Psoas muscle (tissue), 7 donors: ENCODE measurements at regions not wholly inside any gene's neighbourhood (a gene's known extent, or its start where the extent isn't known, plus 50 kb on each side); places are given as distances from the start of the nearest gene placed in this dataset.

Source experiments
- ATAC-seq, 4 donors: fragments of 200-7000 bp; cut with Tn5 transposase; one replicate each; pipeline ENCODE4 v1.9.1; 2020; ENCODE audit warnings: moderate library complexity in 3 of 4, mild to moderate bottlenecking in 2 of 4
- DNase-seq, 2 donors: peaks; one replicate each; pipeline ENCODE4 v3.0.0-alpha.2; 2020
- H3K27ac ChIP-seq: fragments of 200-600 bp; one replicate; pipeline ENCODE4 v1.8.0; 2022
- H3K27me3 ChIP-seq, 3 donors: fragments of 200-600 bp in 1 of 3; one replicate each; pipeline versions ENCODE4 v1.6.1 to v1.8.0; 2013 to 2022; ENCODE audit warnings: low read length in 2 of 3, mild to moderate bottlenecking in 2 of 3, moderate library complexity in 1 of 3; ENCODE audit not compliant: insufficient read depth in 3 of 3
- H3K36me3 ChIP-seq, 2 donors: fragments of 200-600 bp in 1 of 2; one replicate each; pipeline versions ENCODE4 v1.6.1 to v1.8.0; 2013 to 2022; ENCODE audit warnings: low read depth in 1 of 2, mild to moderate bottlenecking in 1 of 2, moderate library complexity in 1 of 2; ENCODE audit not compliant: insufficient read depth in 1 of 2
- H3K4me1 ChIP-seq: fragments of 200-600 bp; one replicate; pipeline ENCODE4 v1.8.0; 2022
- H3K4me3 ChIP-seq: fragments of 200-600 bp; one replicate; pipeline ENCODE4 v1.8.0; 2022; ENCODE audit warnings: mild to moderate bottlenecking
- H3K9me3 ChIP-seq: fragments of 200-600 bp; one replicate; pipeline ENCODE4 v1.8.0; 2022
- WGBS, 3 donors: extraction: QIAGEN DNeasy Blood & Tissue Kit; methylation state at CpG; one replicate each; pipeline versions ENCODE4 v1.1.6 to v1.1.7; 2013; 5-methylcytosine and 5-hydroxymethylcytosine counted together
- intact Hi-C, 2 donors: fragments of 100-400 bp; cut with DNase I; formaldehyde crosslinking; loops; one replicate each; pipeline versions ENCODE4 v1.11.0 to v1.14.2; 2022
- TF ChIP-seq, protein P1 (sequence below): fragments of 200-600 bp; IDR thresholded peaks from one replicate; pipeline ENCODE4 v1.8.0; 2022; ENCODE audit warnings: antibody characterized with exemption
- donor health status: healthy with polysubstance abuse.
- donor health status: DM: no; HTN: no; CAD: no; lungs with moderate emphysema.
- donor health status: Bipolar disorder and iron deficiency.
- donor health status: healthy.
- donor health status: DM: yes; HTN: yes; CAD: no.
- donor health status: DM: no; HTN: no; CAD: no.
- donor health status: DM: yes; HTN: yes; CAD: no.

DNA sequence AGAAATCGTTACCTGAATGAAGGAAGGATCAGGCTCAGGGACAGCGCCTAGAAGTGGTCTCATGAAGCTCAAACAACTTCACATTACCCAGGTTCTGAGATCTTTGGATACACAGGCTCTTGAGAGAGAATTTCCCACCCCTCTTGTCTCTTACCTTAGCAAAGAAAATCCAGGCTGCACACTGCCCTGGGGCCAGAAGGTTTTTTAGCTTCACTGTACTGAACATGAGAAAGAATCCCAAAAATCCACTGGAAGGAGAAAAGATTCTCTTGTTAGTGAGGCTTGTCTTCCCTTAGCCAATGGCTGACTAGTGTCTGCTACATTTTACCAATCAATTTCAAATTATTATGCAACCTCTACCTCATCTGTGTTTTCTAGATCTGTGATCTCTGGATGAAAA, 101.0 kb upstream of the RIOK3 start:
- ATAC-seq (no peak), DNase-seq (no peak)
- no peaks in the 10 kb centered on the region for H3K4me1 ChIP-seq
- WGBS, 3 donors: 95 to 100% (median 97%) methylated on average over 2 of the region's 2 CpGs
- TF ChIP-seq, protein P1, sequence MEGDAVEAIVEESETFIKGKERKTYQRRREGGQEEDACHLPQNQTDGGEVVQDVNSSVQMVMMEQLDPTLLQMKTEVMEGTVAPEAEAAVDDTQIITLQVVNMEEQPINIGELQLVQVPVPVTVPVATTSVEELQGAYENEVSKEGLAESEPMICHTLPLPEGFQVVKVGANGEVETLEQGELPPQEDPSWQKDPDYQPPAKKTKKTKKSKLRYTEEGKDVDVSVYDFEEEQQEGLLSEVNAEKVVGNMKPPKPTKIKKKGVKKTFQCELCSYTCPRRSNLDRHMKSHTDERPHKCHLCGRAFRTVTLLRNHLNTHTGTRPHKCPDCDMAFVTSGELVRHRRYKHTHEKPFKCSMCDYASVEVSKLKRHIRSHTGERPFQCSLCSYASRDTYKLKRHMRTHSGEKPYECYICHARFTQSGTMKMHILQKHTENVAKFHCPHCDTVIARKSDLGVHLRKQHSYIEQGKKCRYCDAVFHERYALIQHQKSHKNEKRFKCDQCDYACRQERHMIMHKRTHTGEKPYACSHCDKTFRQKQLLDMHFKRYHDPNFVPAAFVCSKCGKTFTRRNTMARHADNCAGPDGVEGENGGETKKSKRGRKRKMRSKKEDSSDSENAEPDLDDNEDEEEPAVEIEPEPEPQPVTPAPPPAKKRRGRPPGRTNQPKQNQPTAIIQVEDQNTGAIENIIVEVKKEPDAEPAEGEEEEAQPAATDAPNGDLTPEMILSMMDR: no peak
- peaks cover 0 to 6% of the 10 kb centered on the region in 2 donors for H3K36me3 ChIP-seq
- H3K9me3 ChIP-seq: peaks cover 8% of the 10 kb centered on the region
- intact Hi-C loops: no loop called here
- H3K27ac ChIP-seq: no peak overlapping the region
- no peak overlapping the region for H3K4me3 ChIP-seq
- H3K27me3 ChIP-seq: no peaks in the 10 kb centered on the region

DNA sequence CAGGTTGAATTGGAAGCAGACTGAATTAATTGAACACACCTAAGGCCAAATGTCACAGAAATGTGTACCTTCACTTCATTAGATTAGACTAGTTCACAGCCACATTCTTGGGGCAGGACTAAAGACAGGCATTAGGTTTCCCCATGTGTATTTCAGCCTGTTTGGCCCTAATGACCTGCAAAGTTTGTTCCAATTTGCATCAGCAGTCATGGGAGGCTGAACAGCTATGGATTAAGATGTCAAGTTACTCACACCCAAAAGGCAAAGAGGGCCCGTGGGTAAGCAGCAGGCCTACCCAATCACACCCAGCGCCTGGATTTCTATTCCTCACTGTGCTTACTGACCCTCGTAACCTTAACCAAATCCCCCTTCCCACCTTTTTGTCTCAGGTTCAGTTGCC, 99.6 kb upstream of the RIOK3 start:
- intact Hi-C loops: no loop called here
- WGBS, 3 donors: 56 to 61% (median 60%) methylated on average over 3 of the region's 3 CpGs

DNA sequence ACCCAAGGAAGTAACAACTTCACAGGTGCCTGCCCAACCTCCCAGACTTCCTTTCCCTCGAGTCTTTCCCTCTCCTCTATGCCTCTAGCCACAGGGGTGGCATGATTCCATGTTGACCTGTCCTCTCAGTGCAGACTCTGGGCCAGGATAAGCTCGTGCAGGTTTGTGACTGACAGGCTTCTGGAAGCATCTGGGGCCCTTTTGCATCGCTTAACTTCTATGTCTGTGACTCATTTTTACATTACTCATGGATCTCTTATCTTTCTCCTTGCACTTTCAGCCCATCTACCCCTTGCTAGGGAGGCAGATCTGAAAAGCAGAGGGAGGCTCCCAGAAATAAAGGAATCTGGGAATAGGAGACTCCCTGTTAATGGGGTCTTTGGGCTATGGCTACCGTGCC, 98.5 kb upstream of the RIOK3 start:
- Histone ChIP-seq H3K4me1 (peaks cover 10% of the 10 kb centered on the region), H3K27ac (no peak overlapping the region), H3K4me3 (no peak overlapping the region), H3K27me3 (no peaks in the 10 kb centered on the region), H3K9me3 (peaks cover under 1% of the 10 kb centered on the region), H3K36me3 (peaks cover 0 to 6% of the 10 kb centered on the region in 2 donors)
- TF ChIP-seq, protein P1: no peak
- no peak for ATAC-seq
- no peak for DNase-seq
- WGBS, 3 donors: 91 to 98% (median 96%) methylated on average over 4 of the region's 4 CpGs
- intact Hi-C loops: loop anchor here in 1 of 2 donors (5.0 kb wide), 1 partner anchor 222 kb away; no protein-coding TSS in a partner anchor

More for the DNA sequence above, 99.6 kb upstream of the RIOK3 start:
- H3K36me3 ChIP-seq: peaks cover 0 to 6% of the 10 kb centered on the region in 2 donors
- H3K4me1 ChIP-seq: peaks cover 8% of the 10 kb centered on the region
- DNase-seq (no peak), ATAC-seq (no peak)
- H3K27me3 ChIP-seq: no peaks in the 10 kb centered on the region
- TF ChIP-seq, protein P1: no peak
- peaks cover 8% of the 10 kb centered on the region for H3K9me3 ChIP-seq
- H3K4me3 ChIP-seq: no peak overlapping the region
- no peak overlapping the region for H3K27ac ChIP-seq

DNA sequence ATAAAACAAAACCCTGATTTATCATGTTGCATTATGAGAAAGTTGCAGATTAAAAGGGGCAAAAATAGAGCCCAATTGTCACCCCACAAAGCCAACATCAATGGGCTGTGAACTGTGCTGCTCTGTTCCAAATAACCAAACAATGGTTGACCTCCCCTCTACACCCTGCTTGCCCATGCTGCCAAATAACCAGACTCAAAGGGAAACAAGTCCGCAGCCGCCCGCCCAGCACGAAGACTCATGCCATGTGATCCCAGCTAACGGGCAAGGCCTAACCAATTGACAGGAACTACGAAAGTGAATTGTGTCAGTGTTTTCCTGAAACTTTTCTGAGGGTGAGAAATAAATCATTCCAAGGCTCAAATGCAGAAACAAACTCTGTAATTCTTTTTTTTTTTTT, 97.9 kb upstream of the RIOK3 start:
- Histone ChIP-seq H3K4me3 (no peak overlapping the region), H3K9me3 (no peaks in the 10 kb centered on the region), H3K27me3 (no peaks in the 10 kb centered on the region), H3K36me3 (peaks cover 0 to 6% of the 10 kb centered on the region in 2 donors), H3K4me1 (peaks cover 10% of the 10 kb centered on the region), H3K27ac (no peak overlapping the region)
- DNase-seq (no peak), ATAC-seq (no peak)
- intact Hi-C loops: loop anchor here in 1 of 2 donors (5.0 kb wide), 1 partner anchor 223 kb away; no protein-coding TSS in a partner anchor
- WGBS, 3 donors: 72 to 88% (median 81%) methylated on average over 6 of the region's 6 CpGs
- TF ChIP-seq, protein P1: no peak

DNA sequence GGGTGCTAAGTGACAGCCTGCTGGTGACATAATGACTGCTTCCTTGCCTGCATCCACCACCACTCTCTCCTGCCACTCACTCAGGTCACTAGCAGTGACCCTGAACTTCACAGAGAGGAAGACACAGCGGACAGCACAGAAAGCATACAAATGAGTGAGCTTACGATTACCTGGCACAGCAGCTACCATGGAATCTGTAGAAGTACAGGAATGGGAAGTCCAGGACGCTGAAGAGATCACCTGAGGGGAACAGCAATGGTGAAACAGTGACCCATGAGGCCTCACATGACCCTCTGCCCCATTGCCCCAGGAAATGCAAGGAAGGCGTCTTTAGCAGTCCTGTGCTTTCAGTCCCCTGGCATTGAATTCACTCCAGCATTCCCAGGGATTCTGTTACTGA, 96.7 kb upstream of the RIOK3 start:
- H3K27me3 ChIP-seq: no peaks in the 10 kb centered on the region
- TF ChIP-seq, protein P1: no peak
- intact Hi-C loops: loop anchor here in 1 of 2 donors (5.0 kb wide), 1 partner anchor 224 kb away; no protein-coding TSS in a partner anchor
- ATAC-seq (no peak), DNase-seq (no peak)
- no peak overlapping the region for H3K4me3 ChIP-seq
- 71 to 94% (median 79%) methylated on average over 4 of the region's 4 CpGs for WGBS, 3 donors
- H3K27ac ChIP-seq: no peak overlapping the region
- no peaks in the 10 kb centered on the region for H3K9me3 ChIP-seq
- H3K4me1 ChIP-seq: peaks cover 10% of the 10 kb centered on the region
- H3K36me3 ChIP-seq: peaks cover 0 to 5% of the 10 kb centered on the region in 2 donors
